H9 (cell line): ENCODE measurements at regions not wholly inside any gene's neighbourhood (a gene's known extent, or its start where the extent isn't known, plus 50 kb on each side); places are given as distances from the start of the nearest gene placed in this dataset.

ENCODE experiments used
- DNase-seq: peaks from one replicate; pipeline ENCODE4 v3.0.0-alpha.2; 2017
- H2AFZ ChIP-seq: one replicate; pipeline ENCODE4 v1.6.1; 2013; ENCODE audit warnings: mild to moderate bottlenecking, low read length, control low read depth, moderate library complexity
- H2AK5ac ChIP-seq: 2 replicates; pipeline ENCODE4 v1.6.1; 2013; ENCODE audit warnings: low read length, control low read depth, mixed read lengths; ENCODE audit not compliant: insufficient read length
- H2BK120ac ChIP-seq: one replicate; pipeline ENCODE4 v1.6.1; 2013; ENCODE audit warnings: low read depth, mild to moderate bottlenecking, low read length, control low read depth, inconsistent platforms; ENCODE audit not compliant: poor library complexity, severe bottlenecking
- H2BK12ac ChIP-seq: 2 replicates; pipeline ENCODE4 v1.6.1; 2013; ENCODE audit warnings: low read length, control low read depth, mixed read lengths, low read depth; ENCODE audit not compliant: insufficient read length
- H2BK15ac ChIP-seq: 2 replicates; pipeline ENCODE4 v1.6.1; 2013; ENCODE audit warnings: low read depth, low read length, control low read depth
- H2BK20ac ChIP-seq: one replicate; pipeline ENCODE4 v1.6.1; 2013; ENCODE audit warnings: low read depth, mild to moderate bottlenecking, low read length, control low read depth, inconsistent platforms; ENCODE audit not compliant: poor library complexity, severe bottlenecking
- H2BK5ac ChIP-seq: 2 replicates; pipeline ENCODE4 v1.6.1; 2013; ENCODE audit warnings: low read length, control low read depth, mixed read lengths; ENCODE audit not compliant: insufficient read length
- H3K14ac ChIP-seq: 2 replicates; pipeline ENCODE4 v1.6.1; 2013; ENCODE audit warnings: low read length, control low read depth; ENCODE audit not compliant: insufficient read depth
- H3K18ac ChIP-seq: 2 replicates; pipeline ENCODE4 v1.6.1; 2013; ENCODE audit warnings: low read depth, mild to moderate bottlenecking, mixed read lengths, low read length, control low read depth; ENCODE audit not compliant: insufficient read length
- H3K23ac ChIP-seq: 2 replicates; pipeline ENCODE4 v1.6.1; 2013; ENCODE audit warnings: low read length, control low read depth, mixed read lengths, low read depth; ENCODE audit not compliant: insufficient read length
- H3K23me2 ChIP-seq: 2 replicates; pipeline ENCODE4 v1.6.1; 2013; ENCODE audit warnings: low read depth, mild to moderate bottlenecking, mixed read lengths, low read length, control low read depth; ENCODE audit not compliant: insufficient read length, poor library complexity, severe bottlenecking
- H3K27ac ChIP-seq: 2 replicates; pipeline ENCODE4 v1.5.1; 2013; ENCODE audit warnings: low read length, control low read depth, mixed read lengths, low read depth; ENCODE audit not compliant: insufficient read length
- H3K27me3 ChIP-seq: 2 replicates; pipeline ENCODE4 v1.6.1; 2013; ENCODE audit warnings: low read length, control low read depth, inconsistent platforms; ENCODE audit not compliant: insufficient read depth
- H3K4ac ChIP-seq: 2 replicates; pipeline ENCODE4 v1.6.1; 2013; ENCODE audit warnings: low read depth, mild to moderate bottlenecking, control low read depth, inconsistent platforms, low read length, moderate library complexity
- H3K4me1 ChIP-seq: 2 replicates; pipeline ENCODE4 v1.6.1; 2013; ENCODE audit warnings: low read length, control low read depth, inconsistent platforms; ENCODE audit not compliant: insufficient read depth
- H3K4me2 ChIP-seq: 2 replicates; pipeline ENCODE4 v1.6.1; 2013; ENCODE audit warnings: low read length, control low read depth, mixed read lengths; ENCODE audit not compliant: insufficient read length, insufficient read depth
- H3K56ac ChIP-seq: 2 replicates; pipeline ENCODE4 v1.6.1; 2013; ENCODE audit warnings: low read depth, mild to moderate bottlenecking, mixed read lengths, low read length, control low read depth; ENCODE audit not compliant: insufficient read length
- H3K79me1 ChIP-seq: 2 replicates; pipeline ENCODE4 v1.6.1; 2013; ENCODE audit warnings: low read depth, mild to moderate bottlenecking, moderate library complexity, low read length, control low read depth, inconsistent platforms; ENCODE audit not compliant: insufficient read depth, poor library complexity, severe bottlenecking
- H3K79me2 ChIP-seq: 2 replicates; pipeline ENCODE4 v1.6.1; 2013; ENCODE audit warnings: low read length, control low read depth, inconsistent platforms; ENCODE audit not compliant: insufficient read depth
- H3K9ac ChIP-seq: 2 replicates; pipeline ENCODE4 v1.6.1; 2013; ENCODE audit warnings: low read length, control low read depth, mixed read lengths; ENCODE audit not compliant: insufficient read length; ENCODE audit errors: extremely low read depth
- H3K9me3 ChIP-seq: one replicate; pipeline ENCODE4 v1.6.1; 2013; ENCODE audit warnings: low read depth, low read length, inconsistent platforms; ENCODE audit not compliant: control insufficient read depth
- H3T11ph ChIP-seq: one replicate; pipeline ENCODE4 v1.6.1; 2013; ENCODE audit warnings: mild to moderate bottlenecking, low read length, control low read depth, inconsistent platforms
- H4K20me1 ChIP-seq: one replicate; pipeline ENCODE4 v1.6.1; 2013; ENCODE audit not compliant: control insufficient read depth, insufficient read length, insufficient read depth
- H4K5ac ChIP-seq: 2 replicates; pipeline ENCODE4 v1.6.1; 2013; ENCODE audit warnings: low read depth, mild to moderate bottlenecking, mixed read lengths, low read length, control low read depth; ENCODE audit not compliant: insufficient read length
- H4K8ac ChIP-seq: replicated peaks from 2 replicates; pipeline ENCODE4 v1.6.1; 2013; ENCODE audit warnings: low read length, control low read depth, mixed read lengths, low read depth; ENCODE audit not compliant: insufficient read length
- H4K91ac ChIP-seq: 2 replicates; pipeline ENCODE4 v1.6.1; 2013; ENCODE audit warnings: low read depth, mild to moderate bottlenecking, moderate library complexity, mixed read lengths, low read length, control low read depth; ENCODE audit not compliant: insufficient read length
- H3K27ac Mint-ChIP-seq, 3 experiments: 2 replicates in 2 of 3; 3 replicates in 1 of 3; pipeline ENCODE4 v1.8.0; 2020 to 2021; ENCODE audit warnings: mixed read lengths in 3 of 3, mild to moderate bottlenecking in 1 of 3, moderate library complexity in 1 of 3
- H3K27me3 Mint-ChIP-seq: 2 replicates; pipeline ENCODE4 v1.8.0; 2021; ENCODE audit warnings: low read depth, mild to moderate bottlenecking, moderate library complexity, mixed read lengths
- H3K36me3 Mint-ChIP-seq, 3 experiments: 2 replicates in 2 of 3; 3 replicates in 1 of 3; pipeline ENCODE4 v1.8.0; 2020 to 2021; ENCODE audit warnings: low read depth in 3 of 3, mixed read lengths in 3 of 3; ENCODE audit not compliant: insufficient read depth in 1 of 3
- H3K4me1 Mint-ChIP-seq, 2 experiments: 2 replicates each; pipeline ENCODE4 v1.8.0; 2020; ENCODE audit warnings: mixed read lengths in 2 of 2
- H3K4me3 Mint-ChIP-seq, 2 experiments: 2 replicates in 1 of 2; 3 replicates in 1 of 2; pipeline ENCODE4 v1.8.0; 2020 to 2021; ENCODE audit warnings: mild to moderate bottlenecking in 2 of 2, mixed read lengths in 2 of 2, moderate library complexity in 1 of 2
- H3K9me3 Mint-ChIP-seq, 2 experiments: 2 replicates in 1 of 2; 3 replicates in 1 of 2; pipeline ENCODE4 v1.8.0; 2020; ENCODE audit warnings: mild to moderate bottlenecking in 2 of 2, mixed read lengths in 2 of 2, moderate library complexity in 1 of 2
- CTCF ChIP-seq: fragments of 200-600 bp; sonication (generic); conservative IDR thresholded peaks from 3 replicates; pipeline ENCODE4 v1.8.0; 2021; ENCODE audit warnings: antibody characterized with exemption, mild to moderate bottlenecking
- whole genome bisulfite sequencing: extraction: QIAGEN DNeasy Blood & Tissue Kit; methylation state at CpG from one replicate; pipeline ENCODE4 v1.1.7; 2013; ENCODE audit warnings: missing lambda C conversion rate, low lambda C conversion rate, mixed read lengths; ENCODE audit not compliant: insufficient read length; ENCODE audit errors: extremely low coverage; 5-methylcytosine and 5-hydroxymethylcytosine counted together

DNA sequence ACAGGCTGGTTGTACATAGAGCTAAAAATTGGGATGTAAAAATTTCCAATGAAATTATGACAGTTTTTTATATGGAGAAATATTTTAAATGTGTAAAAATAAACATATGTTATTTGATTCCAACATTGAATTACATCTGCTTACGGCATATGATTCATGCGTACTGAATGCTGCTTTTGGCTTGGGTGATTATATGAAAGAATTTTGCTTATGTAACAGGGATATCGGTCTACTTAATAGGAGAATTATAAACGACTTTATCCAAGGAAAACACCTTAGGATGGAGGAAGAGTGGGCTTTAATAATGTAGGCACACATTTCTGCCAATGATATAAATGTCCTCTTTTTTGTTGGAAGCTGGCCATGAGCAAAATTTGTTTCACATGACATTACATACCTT, 197.3 kb upstream of the GOT2 start:
- Histone ChIP-seq H3K4me1 (no peaks in the 10 kb centered on the region), H4K20me1 (no peaks in the 10 kb centered on the region), H2AFZ (no peak overlapping the region), H2BK5ac (no peak overlapping the region), H3K4ac (no peak overlapping the region), H4K8ac (no peak overlapping the region), H2BK12ac (no peak overlapping the region), H3K9ac (no peak overlapping the region), H3K14ac (no peak overlapping the region), H3K27me3 (no peaks in the 10 kb centered on the region), H3K18ac (no peak overlapping the region), H3T11ph (no peak overlapping the region), H2BK20ac (no peak overlapping the region), H3K23ac (no peak overlapping the region), H3K4me2 (no peak overlapping the region), H4K91ac (no peak overlapping the region), H4K5ac (no peak overlapping the region), H2AK5ac (no peak overlapping the region), H2BK15ac (no peak overlapping the region), H2BK120ac (no peak overlapping the region), H3K56ac (no peak overlapping the region), H3K79me2 (no peaks in the 10 kb centered on the region), H3K27ac (no peak overlapping the region), H3K9me3 (no peaks in the 10 kb centered on the region), H3K79me1 (no peaks in the 10 kb centered on the region), H3K23me2 (no peaks in the 10 kb centered on the region)
- Mint-ChIP-seq H3K27me3 (no peaks in the 10 kb centered on the region), H3K36me3 (peaks cover 0 to 14% (median 4%) of the 10 kb centered on the region in 3 experiments; a peak in 5 of 7 replicates), H3K9me3 (peaks cover 6 to 10% of the 10 kb centered on the region in 2 experiments), H3K4me1 (no peaks in the 10 kb centered on the region), H3K27ac (no peak overlapping the region), H3K4me3 (no peak overlapping the region)
- TF ChIP-seq CTCF: no peak
- no CpG with 5 or more reads among the region's 4 CpGs for WGBS
- DNase-seq: no peak
